HT1080 (cell line): ENCODE measurements at regions not wholly inside any gene's neighbourhood (a gene's known extent, or its start where the extent isn't known, plus 50 kb on each side); places are given as distances from the start of the nearest gene placed in this dataset.

Experiments used
- DNase-seq: peaks from one replicate; pipeline ENCODE4 v3.0.0-alpha.2; 2015; ENCODE audit warnings: low read depth

DNA sequence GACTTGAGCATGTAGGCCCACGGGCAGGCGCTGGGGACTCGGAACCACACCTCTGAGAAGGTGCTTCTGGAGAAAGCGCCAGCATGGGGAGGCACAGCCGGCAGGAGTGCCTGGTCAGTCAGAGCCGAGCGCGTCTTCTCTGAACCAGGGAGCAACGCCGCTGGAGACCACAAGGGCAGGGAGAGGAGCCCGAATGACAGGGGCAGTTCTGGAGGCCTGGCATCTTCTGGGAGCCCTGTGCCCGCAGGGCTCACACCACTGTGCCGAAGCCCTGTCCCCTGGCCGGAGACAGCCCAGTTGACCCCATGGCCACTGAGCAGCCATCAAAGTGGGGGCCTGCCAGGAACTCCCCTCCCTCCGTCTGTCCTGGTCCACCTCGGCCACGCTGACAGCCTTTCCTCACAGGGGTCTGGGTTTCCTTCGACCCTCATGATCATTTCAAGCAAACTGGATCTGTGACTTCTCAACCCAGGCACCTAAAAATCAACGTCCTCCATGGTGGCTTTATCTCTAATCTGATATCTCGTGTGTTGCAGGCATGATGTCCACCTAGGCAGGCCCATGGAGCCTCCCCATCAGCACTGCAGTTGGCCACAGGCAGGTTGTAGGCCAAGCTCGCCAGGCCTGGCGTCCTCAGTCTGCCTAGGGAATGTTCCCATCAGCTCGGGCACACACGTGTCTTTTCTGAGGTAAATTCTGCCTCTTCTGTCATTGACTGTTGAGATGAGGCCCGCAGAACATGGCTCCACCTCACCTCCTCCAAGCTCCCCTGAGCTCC lies 299.3 kb upstream of the RTL1 start:
- no peak for DNase-seq

DNA sequence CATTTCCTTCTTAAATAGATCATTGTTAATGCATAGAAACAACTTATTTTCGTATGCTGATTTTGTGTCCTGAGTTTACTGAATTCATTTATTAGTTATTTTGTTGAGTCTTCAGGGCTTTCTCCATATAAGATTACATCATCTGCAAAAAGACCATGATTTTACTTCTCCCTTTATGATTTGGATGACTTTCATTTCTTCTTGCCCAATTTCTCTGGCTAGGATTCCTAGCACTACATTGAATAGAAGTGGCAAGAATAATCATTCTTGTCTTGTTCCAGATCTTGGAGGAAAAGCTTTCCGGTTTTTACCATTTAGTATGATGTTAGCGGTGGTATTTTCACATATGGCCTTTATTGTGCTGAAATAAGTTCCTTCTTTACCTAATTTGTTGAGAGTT lies 303.0 kb upstream of the RTL1 start:
- no peak for DNase-seq

DNA sequence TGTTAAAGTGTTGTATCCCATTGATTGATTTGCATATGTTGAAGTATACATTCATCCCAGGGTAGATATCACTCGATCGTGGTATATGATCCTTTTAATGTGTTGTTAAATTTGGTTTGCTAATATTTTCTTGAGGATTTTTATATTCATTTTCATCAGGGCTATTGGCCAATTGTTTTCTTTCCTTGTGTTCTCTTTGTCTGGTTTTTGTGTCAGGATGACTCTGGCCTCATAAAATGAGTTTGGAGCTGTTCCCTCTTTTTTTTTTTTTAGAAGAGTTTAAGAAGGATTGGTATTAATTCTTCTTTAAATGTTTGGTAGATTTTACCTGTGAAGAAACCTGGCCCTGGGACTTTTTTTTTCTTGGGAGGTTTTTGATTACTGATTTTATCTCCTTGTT lies 303.5 kb upstream of the RTL1 start:
- no peak for DNase-seq

DNA sequence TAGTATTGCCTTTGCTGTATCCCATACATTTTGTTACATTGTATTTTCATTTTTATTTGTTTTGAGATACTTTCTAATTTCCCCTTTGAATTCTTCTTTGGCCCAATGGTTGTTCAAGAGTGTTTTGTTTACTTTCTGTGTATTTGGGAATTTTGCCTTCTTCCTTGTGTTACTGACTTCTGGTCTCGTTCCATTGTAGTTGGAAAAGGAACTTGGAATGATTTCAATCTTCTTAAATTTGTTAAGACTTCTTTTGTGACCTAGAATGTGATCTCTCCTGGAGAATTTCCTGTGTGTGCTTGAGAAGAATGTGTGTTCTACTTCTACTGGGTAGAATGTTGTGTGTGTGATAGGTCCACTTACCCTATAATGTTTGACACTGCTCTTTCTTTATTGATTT lies 304.4 kb upstream of the RTL1 start:
- no peak for DNase-seq

GRCh38 chr14:101209594-101209993 lies 306.1 kb upstream of the RTL1 start:
- no peak for DNase-seq

DNA sequence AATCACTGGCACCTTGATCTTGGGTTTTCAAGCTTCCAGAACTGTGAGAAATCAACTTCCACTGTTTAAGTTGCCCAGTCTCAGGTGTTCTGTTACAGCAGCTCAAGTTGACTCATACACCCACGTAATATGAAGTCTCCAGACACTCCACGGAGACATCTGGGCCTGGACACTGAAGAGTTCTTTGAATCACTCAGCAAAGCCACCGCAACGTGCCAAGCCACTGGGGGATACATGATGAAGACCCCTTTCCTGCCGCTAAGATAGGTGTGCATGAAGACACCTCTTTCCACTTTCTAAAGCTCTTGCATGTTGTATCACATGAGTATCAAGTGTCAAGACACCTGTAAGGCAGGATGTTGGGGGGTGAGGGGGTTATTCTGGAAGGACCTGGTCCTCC lies 311.7 kb upstream of the RTL1 start:
- DNase-seq, result no peak

GRCh38 chr14:101215927-101216326 lies 312.4 kb upstream of the RTL1 start:
- DNase-seq, result no peak

GRCh38 chr14:101216366-101217079 lies 313.0 kb upstream of the RTL1 start:
- DNase-seq, result no peak

DNA sequence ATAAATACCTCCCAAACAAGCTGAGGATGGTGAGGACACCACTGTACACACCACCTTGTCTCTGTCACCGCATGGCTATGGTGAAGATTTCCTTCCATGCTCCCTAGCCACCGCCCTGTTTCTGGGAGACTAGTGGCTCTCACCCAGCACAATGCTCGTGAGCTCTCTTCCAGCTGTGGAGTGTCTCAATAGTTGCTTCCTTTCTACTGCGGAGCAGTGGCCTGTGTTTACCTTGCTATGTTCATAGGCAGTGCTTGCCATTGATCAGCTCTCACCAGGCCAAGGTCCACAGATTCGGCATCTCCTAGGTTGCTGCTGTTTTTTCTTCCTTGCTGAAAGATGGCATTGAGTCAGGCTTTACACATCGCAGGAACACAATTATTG lies 313.6 kb upstream of the RTL1 start:
- no peak for DNase-seq

- DNase-seq, result no peak
These were observed 314.3 kb upstream of the RTL1 start for GRCh38 chr14:101217616-101218371.

- no peak for DNase-seq
These were observed 316.6 kb upstream of the RTL1 start for GRCh38 chr14:101219896-101220703.

DNA sequence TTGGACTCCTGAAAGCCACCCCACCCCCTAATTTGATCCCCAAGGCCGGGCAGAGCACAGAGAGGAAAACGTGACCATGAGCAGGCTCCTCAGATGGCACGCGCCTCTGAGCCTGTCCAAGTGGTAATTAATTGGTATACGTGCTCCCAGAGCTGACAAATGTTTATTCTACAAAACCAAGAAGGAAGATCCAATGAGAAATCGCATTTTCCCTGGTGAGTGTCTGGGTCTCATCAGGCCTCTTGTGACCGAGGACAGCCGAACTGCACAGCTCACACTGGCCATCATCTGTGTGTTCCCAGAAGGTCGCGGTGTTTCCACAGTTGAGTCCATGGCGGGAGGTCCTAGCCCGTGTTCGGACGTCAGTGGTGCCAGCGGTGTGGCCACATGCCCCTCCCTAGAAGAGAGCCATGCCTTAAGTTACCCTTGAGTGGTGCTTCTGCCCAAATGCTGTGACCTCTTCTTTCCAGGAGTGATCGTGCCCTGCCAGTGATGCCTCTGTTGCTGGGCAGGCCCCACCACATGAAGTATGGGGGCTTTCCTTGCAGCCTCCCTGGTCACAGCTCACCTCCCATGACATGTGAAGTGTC lies 317.5 kb upstream of the RTL1 start:
- no peak for DNase-seq

DNA sequence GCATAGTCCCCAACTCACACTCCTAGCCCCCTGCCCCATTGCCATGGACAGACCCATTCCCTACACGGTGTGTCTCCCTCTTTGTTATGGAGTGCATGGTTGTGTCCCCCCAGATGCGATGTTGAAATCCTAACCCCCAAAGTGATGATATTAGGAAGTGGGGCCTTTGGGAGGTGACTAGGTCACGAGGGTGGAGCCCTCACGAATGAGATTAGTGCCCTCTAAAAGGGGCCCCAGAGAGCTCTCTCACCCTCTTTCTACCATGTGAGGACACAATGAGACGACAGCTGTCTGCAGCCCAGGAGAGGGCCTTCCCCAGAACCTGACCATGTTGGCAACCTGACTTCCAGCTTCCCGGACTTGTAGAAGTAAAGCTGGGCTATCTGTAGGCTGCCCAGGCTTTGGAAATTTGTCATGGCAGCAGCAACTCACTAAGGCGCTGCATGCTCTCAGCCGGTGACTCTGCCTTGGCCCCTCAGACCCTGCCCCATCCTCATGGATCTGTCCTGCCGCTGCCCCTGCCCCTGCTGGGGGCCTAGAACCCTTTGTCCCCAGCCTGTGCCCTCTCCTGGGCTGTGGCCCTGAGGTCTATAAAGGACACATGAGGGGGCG lies 318.1 kb upstream of the RTL1 start:
- no peak for DNase-seq

DNA sequence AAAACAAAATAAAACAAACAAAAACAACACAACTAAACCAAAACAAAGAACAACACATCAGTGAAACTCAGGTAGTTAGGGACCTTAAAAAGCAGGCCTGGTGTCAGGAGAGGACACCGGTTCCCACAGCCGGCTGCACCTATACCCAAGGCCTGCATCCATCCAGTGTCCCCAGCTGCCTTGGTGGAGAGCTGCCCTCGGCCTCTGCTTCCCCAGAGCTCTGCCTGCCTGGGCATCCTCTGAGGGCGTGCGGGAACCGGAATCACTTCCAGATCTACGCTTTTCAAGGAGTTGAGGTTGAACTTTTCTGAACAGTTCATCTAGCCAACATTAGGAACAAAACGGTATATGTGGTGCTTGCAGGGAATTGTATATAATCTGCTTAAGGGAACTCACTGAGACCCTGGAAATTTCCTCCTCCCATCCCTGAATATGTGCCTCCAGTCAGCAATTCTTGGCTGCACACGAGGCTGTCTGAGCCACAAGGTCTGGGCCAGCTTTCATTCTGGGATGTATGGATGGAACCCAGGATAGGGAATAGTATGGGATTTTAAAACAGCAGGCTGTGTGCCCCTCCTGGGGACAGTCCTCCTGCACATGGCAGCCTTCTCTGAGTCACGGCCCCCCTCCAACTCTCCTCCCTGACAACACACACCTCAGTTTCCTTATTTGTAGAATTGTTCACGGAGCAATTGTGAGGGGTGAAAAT lies 319.0 kb upstream of the RTL1 start:
- no peak for DNase-seq

GRCh38 chr14:101223127-101223526 lies 319.6 kb upstream of the RTL1 start:
- DNase-seq, result no peak

DNA sequence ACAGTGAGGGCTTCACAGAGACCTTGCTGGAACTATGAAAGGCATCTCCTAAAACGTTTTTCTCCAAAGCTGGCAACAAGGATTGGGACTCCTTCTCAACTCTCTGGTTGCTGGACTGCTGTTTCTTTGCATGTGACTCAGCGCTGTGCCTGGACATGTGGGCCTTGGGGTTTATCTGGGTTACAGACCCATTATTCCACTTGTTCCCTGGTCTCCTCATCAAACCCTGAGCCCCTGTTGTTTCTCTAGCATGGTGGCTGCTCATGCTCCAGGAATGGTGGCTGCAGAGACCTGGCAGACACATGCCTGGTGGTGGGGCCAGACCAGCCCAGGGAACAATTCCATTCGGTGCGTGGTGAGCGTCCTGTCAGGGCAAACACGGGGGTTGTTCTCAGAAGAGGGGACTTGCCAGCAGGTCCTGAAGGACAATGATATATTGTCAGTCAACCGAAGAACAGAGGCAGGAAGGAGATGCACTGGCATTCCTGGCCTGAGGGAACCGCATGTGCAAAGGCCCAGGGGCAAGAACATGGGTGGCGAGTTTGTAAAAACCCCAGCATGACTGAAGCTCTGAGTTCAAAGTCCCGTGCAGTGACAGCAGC lies 320.1 kb upstream of the RTL1 start:
- DNase-seq, result no peak

DNA sequence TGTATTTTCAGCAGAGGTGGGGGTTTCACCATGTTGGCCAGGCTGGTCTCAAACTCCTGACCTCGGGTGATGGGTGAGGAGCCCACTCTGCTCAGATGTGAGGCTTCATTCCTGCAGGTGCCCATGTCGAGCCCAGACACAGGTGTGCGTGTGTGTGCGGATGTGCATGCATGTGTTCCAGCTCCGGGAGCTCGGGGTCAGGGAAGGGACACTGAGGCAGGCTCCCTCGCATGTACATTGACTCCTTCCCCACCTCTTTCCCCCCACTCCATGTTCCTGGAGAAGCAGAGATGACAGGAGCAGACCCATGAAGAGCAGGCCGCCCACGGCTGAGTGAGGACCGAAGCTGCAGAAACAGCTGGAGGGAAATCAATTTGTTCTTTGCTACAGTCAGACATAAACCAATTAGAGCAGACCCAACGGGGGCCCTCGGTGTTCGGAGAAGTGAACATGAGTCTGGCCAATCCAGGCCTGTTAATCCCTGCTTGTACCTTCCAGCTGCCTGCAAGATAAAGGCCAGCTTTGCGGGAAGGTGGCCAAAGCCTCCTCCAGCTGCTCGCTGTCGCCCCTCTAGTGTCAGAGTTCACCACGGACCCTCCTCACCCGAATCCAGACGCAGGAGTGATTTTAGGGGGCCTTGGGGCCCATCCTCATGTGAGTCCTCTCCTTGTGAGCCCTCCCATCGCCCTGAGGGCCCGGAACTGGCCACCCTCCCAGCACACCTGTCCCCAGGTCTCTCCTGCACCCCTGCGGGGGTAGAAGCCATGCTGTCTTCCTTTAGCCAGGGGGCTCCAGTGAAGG lies 321.0 kb upstream of the RTL1 start:
- DNase-seq, result no peak
